CD14-positive monocyte (primary cell): ENCODE measurements at regions not wholly inside any gene's neighbourhood (a gene's known extent, or its start where the extent isn't known, plus 50 kb on each side); places are given as distances from the start of the nearest gene placed in this dataset.

Experiments used
- DNase-seq, 3 donors: peaks; one replicate each; pipeline ENCODE4 v3.0.0-alpha.2; 2011 to 2022
- H2AFZ ChIP-seq: 2 replicates; pipeline ENCODE4 v1.6.0; 2012; ENCODE audit warnings: mild to moderate bottlenecking, low read depth, low read length, inconsistent platforms; ENCODE audit not compliant: insufficient read depth, poor library complexity, severe bottlenecking
- H3K27ac ChIP-seq, 2 donors: 1 replicate in 1 of 2; 2 replicates in 1 of 2; pipeline ENCODE4 v1.5.1; 2012 to 2013; ENCODE audit warnings: low read length in 2 of 2, control low read depth in 1 of 2, inconsistent platforms in 1 of 2, low read depth in 1 of 2, mild to moderate bottlenecking in 1 of 2
- H3K27me3 ChIP-seq, 2 donors: one replicate each; pipeline versions ENCODE4 v1.6.0 to v1.6.1; 2011 to 2013; ENCODE audit warnings: low read length in 2 of 2; ENCODE audit not compliant: control insufficient read depth in 2 of 2, insufficient read depth in 2 of 2
- H3K36me3 ChIP-seq, 2 donors: replicated peaks in 1 of 2; 1 replicate in 1 of 2; 2 replicates in 1 of 2; pipeline versions ENCODE4 v1.5.1 to v1.6.1; 2012 to 2013; ENCODE audit warnings: low read length in 2 of 2, control low read depth in 1 of 2, inconsistent platforms in 1 of 2, mild to moderate bottlenecking in 1 of 2; ENCODE audit not compliant: insufficient read depth in 2 of 2, control insufficient read depth in 1 of 2
- H3K4me1 ChIP-seq, 2 donors: 1 replicate in 1 of 2; 2 replicates in 1 of 2; pipeline versions ENCODE4 v1.5.1 to v1.6.1; 2012 to 2013; ENCODE audit warnings: low read length in 2 of 2, control low read depth in 1 of 2, inconsistent platforms in 1 of 2, mild to moderate bottlenecking in 1 of 2, moderate library complexity in 1 of 2; ENCODE audit not compliant: insufficient read depth in 2 of 2, control insufficient read depth in 1 of 2
- H3K4me2 ChIP-seq: replicated peaks from 2 replicates; pipeline ENCODE3; 2012; ENCODE audit warnings: low read length, moderate library complexity, mild to moderate bottlenecking; ENCODE audit not compliant: poor library complexity, severe bottlenecking; ENCODE audit errors: extremely low read depth
- H3K4me3 ChIP-seq, 3 experiments: fragments of 200-600 bp in 1 of 3; sonication (generic) in 1 of 3; replicated peaks in 1 of 3; 1 replicate in 2 of 3; 2 replicates in 1 of 3; pipeline ENCODE4 v1.5.1; 2011 to 2013; ENCODE audit warnings: low read length in 3 of 3, mild to moderate bottlenecking in 3 of 3, control low read depth in 2 of 3, low read depth in 2 of 3, inconsistent platforms in 1 of 3, moderate library complexity in 1 of 3
- H3K79me2 ChIP-seq: 2 replicates; pipeline ENCODE4 v1.6.0; 2012; ENCODE audit warnings: mild to moderate bottlenecking, control low read depth, inconsistent platforms, low read length, moderate library complexity; ENCODE audit not compliant: insufficient read depth
- H3K9ac ChIP-seq: 2 replicates; pipeline ENCODE4 v1.6.0; 2017; ENCODE audit warnings: low read length, mild to moderate bottlenecking; ENCODE audit not compliant: insufficient read depth, poor library complexity, severe bottlenecking
- H3K9me3 ChIP-seq, 2 donors: replicated peaks in 1 of 2; 1 replicate in 1 of 2; 2 replicates in 1 of 2; pipeline versions ENCODE4 v1.5.1 to v1.6.1; 2012 to 2013; ENCODE audit warnings: low read length in 2 of 2, control low read depth in 1 of 2; ENCODE audit not compliant: control insufficient read depth in 1 of 2, insufficient read depth in 1 of 2
- H4K20me1 ChIP-seq: 2 replicates; pipeline ENCODE4 v1.6.0; 2012; ENCODE audit warnings: mild to moderate bottlenecking, low read length, control low read depth, moderate library complexity; ENCODE audit not compliant: insufficient read depth
- H3K27ac Mint-ChIP-seq, 7 donors: one replicate each; pipeline ENCODE4 v1.8.0; 2020; ENCODE audit warnings: mild to moderate bottlenecking in 7 of 7, mixed read lengths in 7 of 7, moderate library complexity in 6 of 7, inconsistent platforms in 2 of 7
- H3K27me3 Mint-ChIP-seq, 3 donors: one replicate each; pipeline ENCODE4 v1.8.0; 2021 to 2022; ENCODE audit warnings: low read depth in 3 of 3, mild to moderate bottlenecking in 3 of 3, mixed read lengths in 3 of 3, moderate library complexity in 3 of 3, inconsistent platforms in 1 of 3
- H3K36me3 Mint-ChIP-seq, 2 donors: one replicate each; pipeline ENCODE4 v1.8.0; 2020; ENCODE audit warnings: mixed read lengths in 2 of 2, inconsistent platforms in 1 of 2, mild to moderate bottlenecking in 1 of 2
- H3K4me1 Mint-ChIP-seq: one replicate; pipeline ENCODE4 v1.8.0; 2020; ENCODE audit warnings: mild to moderate bottlenecking, mixed read lengths
- H3K4me3 Mint-ChIP-seq, 2 donors: one replicate each; pipeline ENCODE4 v1.8.0; 2020; ENCODE audit warnings: mild to moderate bottlenecking in 2 of 2, mixed read lengths in 2 of 2, moderate library complexity in 1 of 2
- H3K9me3 Mint-ChIP-seq, 7 donors: one replicate each; pipeline ENCODE4 v1.8.0; 2020 to 2022; ENCODE audit warnings: mixed read lengths in 7 of 7, mild to moderate bottlenecking in 6 of 7, moderate library complexity in 6 of 7, inconsistent platforms in 2 of 7
- WGBS: methylation state at CpG from one replicate; pipeline ENCODE4 v1.1.5; 2013; ENCODE audit warnings: missing lambda C conversion rate; ENCODE audit not compliant: insufficient coverage; 5-methylcytosine and 5-hydroxymethylcytosine counted together
- intact Hi-C, 2 donors: fragments of 100-400 bp; cut with micrococcal nuclease; formaldehyde crosslinking; loops; one replicate each; pipeline versions ENCODE4 v1.15.0 to v1.15.1; 2023
- TF ChIP-seq, protein P1 (sequence below): fragments of 200-600 bp; IDR thresholded peaks from one replicate; pipeline ENCODE4 v1.8.0; 2022; ENCODE audit warnings: antibody characterized with exemption, mild to moderate bottlenecking

DNA sequence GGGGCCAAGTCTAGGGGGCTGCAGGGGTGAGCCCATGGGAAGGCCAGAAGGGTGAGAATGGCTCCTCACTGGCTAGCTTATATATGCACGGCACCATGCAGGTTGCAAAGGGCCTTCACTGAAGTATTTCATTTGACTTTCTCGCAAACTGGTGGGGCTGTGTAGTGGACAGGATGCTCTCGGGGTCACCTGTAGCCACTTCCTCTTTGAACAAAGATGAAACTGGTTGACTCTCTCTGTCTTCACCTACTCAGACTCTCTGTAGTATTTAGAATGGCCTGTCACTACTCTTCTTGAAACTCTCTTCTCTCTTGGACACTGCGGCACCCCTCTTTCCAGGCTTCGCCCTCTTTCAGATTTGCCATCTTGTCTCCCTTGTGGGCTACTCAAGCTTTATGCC is 560.5 kb downstream of the PKHD1 start:
- no peak overlapping the region for H3K27ac Mint-ChIP-seq
- no peaks in the 10 kb centered on the region for H3K36me3 ChIP-seq
- no peak overlapping the region for H3K9ac ChIP-seq
- H3K27ac ChIP-seq: no peak overlapping the region
- no peak overlapping the region for H3K4me2 ChIP-seq
- no peaks in the 10 kb centered on the region for H3K27me3 ChIP-seq
- DNase-seq: no peak
- H3K4me1 ChIP-seq: no peaks in the 10 kb centered on the region
- 81% methylated on average over 4 of the region's 5 CpGs for WGBS
- no peaks in the 10 kb centered on the region for H3K79me2 ChIP-seq
- no peak overlapping the region for H3K4me3 ChIP-seq
- peaks cover 0 to 3% (median 0%) of the 10 kb centered on the region in 3 donors for H3K27me3 Mint-ChIP-seq
- no peaks in the 10 kb centered on the region for H3K4me1 Mint-ChIP-seq
- no peaks in the 10 kb centered on the region for H4K20me1 ChIP-seq
- H2AFZ ChIP-seq: no peak overlapping the region
- H3K9me3 Mint-ChIP-seq: peaks cover 0 to 6% (median 0%) of the 10 kb centered on the region in 7 donors
- H3K36me3 Mint-ChIP-seq: no peaks in the 10 kb centered on the region
- intact Hi-C loops: no loop called here
- H3K4me3 Mint-ChIP-seq: no peak overlapping the region
- TF ChIP-seq, protein P1, sequence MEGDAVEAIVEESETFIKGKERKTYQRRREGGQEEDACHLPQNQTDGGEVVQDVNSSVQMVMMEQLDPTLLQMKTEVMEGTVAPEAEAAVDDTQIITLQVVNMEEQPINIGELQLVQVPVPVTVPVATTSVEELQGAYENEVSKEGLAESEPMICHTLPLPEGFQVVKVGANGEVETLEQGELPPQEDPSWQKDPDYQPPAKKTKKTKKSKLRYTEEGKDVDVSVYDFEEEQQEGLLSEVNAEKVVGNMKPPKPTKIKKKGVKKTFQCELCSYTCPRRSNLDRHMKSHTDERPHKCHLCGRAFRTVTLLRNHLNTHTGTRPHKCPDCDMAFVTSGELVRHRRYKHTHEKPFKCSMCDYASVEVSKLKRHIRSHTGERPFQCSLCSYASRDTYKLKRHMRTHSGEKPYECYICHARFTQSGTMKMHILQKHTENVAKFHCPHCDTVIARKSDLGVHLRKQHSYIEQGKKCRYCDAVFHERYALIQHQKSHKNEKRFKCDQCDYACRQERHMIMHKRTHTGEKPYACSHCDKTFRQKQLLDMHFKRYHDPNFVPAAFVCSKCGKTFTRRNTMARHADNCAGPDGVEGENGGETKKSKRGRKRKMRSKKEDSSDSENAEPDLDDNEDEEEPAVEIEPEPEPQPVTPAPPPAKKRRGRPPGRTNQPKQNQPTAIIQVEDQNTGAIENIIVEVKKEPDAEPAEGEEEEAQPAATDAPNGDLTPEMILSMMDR: no peak
- no peaks in the 10 kb centered on the region for H3K9me3 ChIP-seq

DNA sequence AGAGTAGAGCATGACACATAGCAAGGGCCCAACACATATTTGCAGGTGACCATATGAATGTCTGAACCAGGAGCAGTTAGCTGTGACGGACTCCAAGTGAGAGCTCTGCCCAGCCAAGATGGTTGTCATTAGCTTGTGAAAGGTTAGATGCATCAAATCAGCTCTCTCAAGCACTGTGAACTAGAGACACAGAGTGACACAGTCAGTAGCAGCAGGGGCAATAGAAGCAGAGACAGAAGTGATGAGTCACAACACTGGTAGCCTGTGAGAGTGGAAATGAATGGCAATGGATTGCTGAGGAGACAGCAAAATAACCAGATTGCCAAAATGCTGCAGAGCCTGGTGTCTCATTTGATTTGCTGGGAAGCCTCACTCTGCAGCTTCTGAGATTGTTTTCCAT is 558.9 kb downstream of the PKHD1 start:
- Histone ChIP-seq H4K20me1 (no peaks in the 10 kb centered on the region), H3K9me3 (no peaks in the 10 kb centered on the region), H3K4me1 (no peaks in the 10 kb centered on the region), H3K4me3 (no peak overlapping the region), H3K9ac (no peak overlapping the region), H3K4me2 (no peak overlapping the region), H3K79me2 (no peaks in the 10 kb centered on the region), H3K27ac (no peak overlapping the region), H2AFZ (no peak overlapping the region), H3K27me3 (no peaks in the 10 kb centered on the region), H3K36me3 (no peaks in the 10 kb centered on the region)
- H3K27ac Mint-ChIP-seq: no peak overlapping the region
- H3K27me3 Mint-ChIP-seq: peaks cover 0 to 8% (median 0%) of the 10 kb centered on the region in 3 donors
- 100% methylated on average over 1 of the region's 1 CpG for WGBS
- no peaks in the 10 kb centered on the region for H3K36me3 Mint-ChIP-seq
- TF ChIP-seq, protein P1: no peak
- peaks cover 0 to 6% (median 0%) of the 10 kb centered on the region in 7 donors for H3K9me3 Mint-ChIP-seq
- no peak overlapping the region for H3K4me3 Mint-ChIP-seq
- H3K4me1 Mint-ChIP-seq: no peaks in the 10 kb centered on the region
- DNase-seq: no peak
- intact Hi-C loops: no loop called here
